Colonic mucosa (tissue), 4 donors: ENCODE measurements at regions not wholly inside any gene's neighbourhood (a gene's known extent, or its start where the extent isn't known, plus 50 kb on each side); places are given as distances from the start of the nearest gene placed in this dataset.

ENCODE experiments used
- DNase-seq: peaks from one replicate; pipeline ENCODE4 v3.0.0-alpha.2; 2020
- H3K27ac ChIP-seq: fragments of 200-600 bp; one replicate; pipeline ENCODE4 v1.8.0; 2021
- H3K27me3 ChIP-seq: fragments of 200-600 bp; one replicate; pipeline ENCODE4 v1.8.0; 2021
- H3K36me3 ChIP-seq: fragments of 200-600 bp; one replicate; pipeline ENCODE4 v1.8.0; 2021
- H3K4me1 ChIP-seq: fragments of 200-600 bp; one replicate; pipeline ENCODE4 v1.8.0; 2021; ENCODE audit warnings: mild to moderate bottlenecking
- H3K4me3 ChIP-seq: fragments of 200-600 bp; one replicate; pipeline ENCODE4 v1.8.0; 2021
- H3K9ac ChIP-seq, 2 donors: one replicate each; pipeline ENCODE4 v1.7.0; 2013; ENCODE audit warnings: control low read depth in 2 of 2, low read depth in 2 of 2, low read length in 2 of 2
- H3K9me3 ChIP-seq: fragments of 200-600 bp; one replicate; pipeline ENCODE4 v1.8.0; 2021
- CTCF ChIP-seq: fragments of 200-600 bp; IDR thresholded peaks from one replicate; pipeline ENCODE4 v1.8.0; 2022; ENCODE audit warnings: antibody characterized with exemption, mild to moderate bottlenecking
- intact Hi-C: fragments of 100-400 bp; cut with DNase I; formaldehyde crosslinking; loops from one replicate; pipeline ENCODE4 v1.14.1; 2022
- donor health status: healthy.
- donor health status: DM: no; HTN: no; CAD: no.
- donor health status: DM: no; HTN: no; CAD: no.

- H3K4me3 ChIP-seq, result no peak overlapping the region
- intact Hi-C loops, result no loop called here
- no peaks in the 10 kb centered on the region for H3K4me1 ChIP-seq
- TF ChIP-seq CTCF, result no peak
- no peak overlapping the region for H3K9ac ChIP-seq
- no peaks in the 10 kb centered on the region for H3K36me3 ChIP-seq
- no peak for DNase-seq
- H3K9me3 ChIP-seq, result no peaks in the 10 kb centered on the region
- no peak overlapping the region for H3K27ac ChIP-seq
- H3K27me3 ChIP-seq, result no peaks in the 10 kb centered on the region
Observed at GRCh38 chr3:164209363-164209762, 868.9 kb downstream of the SI start.

GRCh38 chr3:164208821-164209220 is 869.5 kb downstream of the SI start:
- Histone ChIP-seq H3K9me3 (no peaks in the 10 kb centered on the region), H3K4me1 (no peaks in the 10 kb centered on the region), H3K4me3 (no peak overlapping the region), H3K27me3 (no peaks in the 10 kb centered on the region), H3K36me3 (no peaks in the 10 kb centered on the region), H3K9ac (no peak overlapping the region), H3K27ac (no peak overlapping the region)
- intact Hi-C loops, result no loop called here
- no peak for DNase-seq
- no peak for TF ChIP-seq CTCF

GRCh38 chr3:164208048-164208447 is 870.2 kb downstream of the SI start:
- intact Hi-C loops, result no loop called here
- TF ChIP-seq CTCF, result no peak
- Histone ChIP-seq H3K36me3 (no peaks in the 10 kb centered on the region), H3K4me1 (no peaks in the 10 kb centered on the region), H3K27me3 (no peaks in the 10 kb centered on the region), H3K4me3 (no peak overlapping the region), H3K9ac (no peak overlapping the region), H3K9me3 (no peaks in the 10 kb centered on the region), H3K27ac (no peak overlapping the region)
- DNase-seq, result no peak

- H3K27me3 ChIP-seq, result no peaks in the 10 kb centered on the region
- no peaks in the 10 kb centered on the region for H3K36me3 ChIP-seq
- no peaks in the 10 kb centered on the region for H3K9me3 ChIP-seq
- no peak overlapping the region for H3K9ac ChIP-seq
- no peaks in the 10 kb centered on the region for H3K4me1 ChIP-seq
- no peak overlapping the region for H3K27ac ChIP-seq
- no peak for DNase-seq
- intact Hi-C loops, result no loop called here
- TF ChIP-seq CTCF, result no peak
- H3K4me3 ChIP-seq, result no peak overlapping the region
Observed at GRCh38 chr3:164200053-164200823, 878.1 kb downstream of the SI start.

GRCh38 chr3:164196477-164196876 is 881.8 kb downstream of the SI start:
- Histone ChIP-seq H3K4me1 (no peaks in the 10 kb centered on the region), H3K27ac (no peak overlapping the region), H3K27me3 (no peaks in the 10 kb centered on the region), H3K9ac (no peak overlapping the region), H3K36me3 (no peaks in the 10 kb centered on the region), H3K4me3 (no peak overlapping the region), H3K9me3 (no peaks in the 10 kb centered on the region)
- TF ChIP-seq CTCF, result no peak
- intact Hi-C loops, result no loop called here
- no peak for DNase-seq
